SK-N-MC (cell line): ENCODE measurements at regions not wholly inside any gene's neighbourhood (a gene's known extent, or its start where the extent isn't known, plus 50 kb on each side); places are given as distances from the start of the nearest gene placed in this dataset.

Experiments
- EZH2 ChIP-seq: fragments of 200-600 bp; sonication (generic); IDR thresholded peaks from one replicate; pipeline ENCODE4 v1.6.1; 2017; ENCODE audit warnings: antibody characterized with exemption
- FOXP2 ChIP-seq: optimal IDR thresholded peaks from 2 replicates; pipeline ENCODE3; 2011; ENCODE audit warnings: mild to moderate bottlenecking, moderate library complexity; ENCODE audit not compliant: insufficient read depth; ENCODE audit errors: extremely low read length, control extremely low read depth
- POLR2AphosphoS5 ChIP-seq: IDR thresholded peaks from 2 replicates; pipeline ENCODE4 v1.6.1; 2012; ENCODE audit warnings: mild to moderate bottlenecking, low read depth, low read length, borderline replicate concordance

- no peak for TF ChIP-seq POLR2AphosphoS5
- no peak for TF ChIP-seq EZH2
- TF ChIP-seq FOXP2 = no peak
These were observed 56.1 kb upstream of the RNF7 start for GRCh38 chr3:141682007-141682406.
